ENCODE measurements at regions not wholly inside any gene's neighbourhood (a gene's known extent, or its start where the extent isn't known, plus 50 kb on each side); places are given as distances from the start of the nearest gene placed in this dataset.

DNA sequence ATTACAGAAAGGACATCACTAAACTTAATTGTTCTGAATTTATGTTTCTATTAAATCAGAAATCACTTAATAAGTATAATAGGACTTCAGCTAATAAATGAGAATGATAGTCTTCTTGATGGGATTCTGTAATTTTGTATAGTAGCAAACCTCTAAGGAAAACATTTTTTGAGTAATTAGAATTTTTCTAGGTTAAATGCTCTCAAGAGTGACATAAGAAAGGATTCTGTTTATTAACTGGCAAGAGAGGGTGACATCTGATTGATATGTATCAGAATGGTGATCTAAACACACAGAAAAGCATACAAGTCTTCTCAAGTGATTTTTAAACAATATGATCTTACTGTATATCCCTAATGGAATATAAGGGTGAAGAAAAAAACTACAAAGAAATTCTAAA lies 1597.7 kb upstream of the PRR20A start:
- Histone ChIP-seq H2BK120ac (replicated peaks; ENCODE audit: low read depth, low read length) (no peak overlapping the region), H3K56ac (replicated peaks; ENCODE audit: insufficient read length, low read depth, low read length) (no peak overlapping the region), H4K91ac (replicated peaks; ENCODE audit: insufficient read length, low read length) (no peak overlapping the region), H3K36me3 (ENCODE audit: control insufficient read depth in 2 of 4, insufficient read depth in 4 of 4, low read length in 3 of 4) (no peaks in the 10 kb centered on the region; a peak in 1 of 8 replicates), H3K79me2 (ENCODE audit: control insufficient read depth in 1 of 2, insufficient read depth in 2 of 2, low read length in 2 of 2) (no peaks in the 10 kb centered on the region), H4K20me1 (replicated peaks in 1 of 2; ENCODE audit: control insufficient read depth in 1 of 2, insufficient read depth in 2 of 2, low read length in 2 of 2) (no peaks in the 10 kb centered on the region), H3K18ac (ENCODE audit: extremely low read depth, low read length) (no peak overlapping the region), H3K4me3 (ENCODE audit: extremely low read depth in 1 of 4, insufficient read depth in 2 of 4, low read depth in 3 of 4, low read length in 4 of 4) (no peak overlapping the region), H3K23me2 (ENCODE audit: low read depth, low read length) (no peaks in the 10 kb centered on the region), H3K27me3 (replicated peaks in 1 of 4; ENCODE audit: control insufficient read depth in 3 of 4, extremely low read depth in 1 of 4, insufficient read depth in 3 of 4, low read length in 3 of 4) (no peaks in the 10 kb centered on the region), H3K23ac (ENCODE audit: insufficient read length) (no peak overlapping the region), H3K79me1 (ENCODE audit: low read depth, low read length) (no peaks in the 10 kb centered on the region), H2BK15ac (ENCODE audit: low read length) (no peak overlapping the region), H3K14ac (ENCODE audit: insufficient read length) (no peak overlapping the region), H4K5ac (ENCODE audit: insufficient read length, low read depth, low read length) (no peak overlapping the region), H2AFZ (ENCODE audit: low read length) (no peak overlapping the region), H3K9me3 (ENCODE audit: insufficient read depth in 2 of 2, low read depth in 1 of 2, low read length in 1 of 2) (0 out of 4 replicates have a peak, but pooled peaks cover 0 to 6% of the 10 kb centered on the region in 2 experiments), H2BK5ac (ENCODE audit: low read depth, low read length) (no peak overlapping the region), H3K4ac (replicated peaks; ENCODE audit: insufficient read length, low read depth, low read length) (no peak overlapping the region), H3K4me2 (ENCODE audit: insufficient read depth in 1 of 2, low read depth in 2 of 2, low read length in 2 of 2) (no peak overlapping the region), H4K8ac (ENCODE audit: extremely low read depth, insufficient read depth, low read length) (no peak overlapping the region), H3K4me1 (replicated peaks in 1 of 4; ENCODE audit: control insufficient read depth in 3 of 4, insufficient read depth in 4 of 4, low read length in 3 of 4) (no peaks in the 10 kb centered on the region), H3K9ac (replicated peaks in 1 of 4; ENCODE audit: extremely low read depth in 1 of 4, low read depth in 3 of 4, low read length in 3 of 4) (no peak overlapping the region), H2BK20ac (ENCODE audit: low read length) (no peak overlapping the region), H3K27ac (ENCODE audit: low read depth, low read length) (no peak overlapping the region), H2AK5ac (ENCODE audit: low read depth, low read length) (no peak overlapping the region), H2BK12ac (ENCODE audit: low read depth, low read length) (no peak overlapping the region)
- FAIRE-seq (no peak), DNase-seq (ENCODE audit: low read depth in 1 of 2, low spot score in 2 of 2) (no peak)
- CTCF ChIA-PET (ENCODE audit: partially characterized antibody): no interaction called here
- POLR2A ChIA-PET (ENCODE audit: partially characterized antibody): no interaction called here
- TF ChIP-seq HDAC6 (IDR thresholded peaks at IDR 0.05; ENCODE audit: low read depth, low read length) (no peak), KDM1A (IDR thresholded peaks at IDR 0.05; ENCODE audit: borderline replicate concordance, low read length) (no peak), TCF12 (IDR thresholded peaks at IDR 0.05; ENCODE audit: low read depth, low read length) (no peak), BRCA1 (IDR thresholded peaks at IDR 0.05; ENCODE audit: low read depth, low read length) (no peak), RAD21 (IDR thresholded peaks at IDR 0.05 in 1 of 2, conservative IDR thresholded peaks at IDR 0.05 in 1 of 2; ENCODE audit: low read depth in 2 of 2, low read length in 2 of 2) (no peak), TAF7 (optimal IDR thresholded peaks at IDR 0.05; ENCODE audit: borderline replicate concordance, low read depth, low read length) (no peak), TEAD4 (IDR thresholded peaks at IDR 0.05; ENCODE audit: low read depth, low read length) (no peak), CREB1 (IDR thresholded peaks at IDR 0.05) (no peak), SP2 (IDR thresholded peaks at IDR 0.05; ENCODE audit: low read length) (no peak), SRF (IDR thresholded peaks at IDR 0.05; ENCODE audit: low read depth, low read length) (no peak), NRF1 (IDR thresholded peaks at IDR 0.05; ENCODE audit: low read depth, low read length) (no peak), SP4 (IDR thresholded peaks at IDR 0.05; ENCODE audit: low read length) (no peak), RFX5 (IDR thresholded peaks at IDR 0.05; ENCODE audit: borderline replicate concordance, low read depth, low read length) (no peak), SIX5 (IDR thresholded peaks at IDR 0.05; ENCODE audit: low read depth, low read length) (no peak)

All from H1 (cell line).